GM18498 (cell line): ENCODE measurements at regions not wholly inside any gene's neighbourhood (a gene's known extent, or its start where the extent isn't known, plus 50 kb on each side); places are given as distances from the start of the nearest gene placed in this dataset.
"Not testable (repeated sequence)": the region's sequence is repeated elsewhere in the genome, so short reads cannot be mapped to it uniquely, and the experiment has no call there.

Experiments used
- ATAC-seq: cut with Tn5 transposase; IDR thresholded peaks from one replicate; pipeline ENCODE4 v1.9.1; 2021; ENCODE audit warnings: mild to moderate bottlenecking, moderate library complexity; ENCODE audit not compliant: unreplicated experiment

DNA sequence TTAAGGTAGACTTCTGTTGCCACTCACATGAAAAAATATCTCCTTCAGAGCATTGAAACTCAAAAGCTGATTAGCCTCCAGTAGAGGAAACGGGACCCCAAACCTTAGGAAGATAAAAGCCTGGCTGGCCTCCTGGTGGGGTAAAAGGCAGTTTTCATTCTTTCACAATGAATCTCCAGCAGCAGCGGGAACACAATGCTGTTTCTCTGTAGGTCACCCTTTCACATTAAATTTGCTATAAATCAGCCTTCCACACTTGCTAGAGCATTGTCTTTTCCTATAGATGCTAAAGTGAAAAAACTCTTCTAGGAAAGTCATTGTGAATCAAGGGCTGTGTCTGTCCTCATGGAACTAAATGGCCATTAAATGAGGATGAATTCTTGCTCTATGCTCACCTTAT, 207.3 kb upstream of the MAGEB2 start:
- no peak for ATAC-seq

DNA sequence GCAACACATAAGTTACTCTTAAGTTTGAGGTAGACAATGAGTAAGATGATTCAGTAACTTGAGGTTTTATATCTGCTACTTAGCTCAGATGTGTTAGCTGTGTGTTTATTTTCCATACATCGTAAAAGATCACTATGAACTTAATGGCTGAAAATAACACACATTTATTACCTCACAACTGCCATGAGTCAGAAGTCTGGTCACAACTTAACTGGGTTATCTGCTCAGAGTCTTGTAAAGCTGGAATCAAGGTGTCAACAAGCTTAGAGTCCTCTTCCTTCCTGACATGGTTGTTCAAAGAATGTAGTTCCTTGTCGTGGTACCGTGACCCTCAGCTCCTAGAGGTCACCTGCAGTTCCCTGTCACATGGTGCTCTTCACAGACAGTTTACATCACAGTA, 204.9 kb upstream of the MAGEB2 start:
- no peak for ATAC-seq

- ATAC-seq: no peak
Observed at GRCh38 chrX:30015440-30015839, 199.9 kb upstream of the MAGEB2 start.

- no peak for ATAC-seq
Observed at GRCh38 chrX:30027636-30028035, 187.7 kb upstream of the MAGEB2 start.

GRCh38 chrX:30036406-30036805, 179.0 kb upstream of the MAGEB2 start:
- ATAC-seq: not testable (repeated sequence)

DNA sequence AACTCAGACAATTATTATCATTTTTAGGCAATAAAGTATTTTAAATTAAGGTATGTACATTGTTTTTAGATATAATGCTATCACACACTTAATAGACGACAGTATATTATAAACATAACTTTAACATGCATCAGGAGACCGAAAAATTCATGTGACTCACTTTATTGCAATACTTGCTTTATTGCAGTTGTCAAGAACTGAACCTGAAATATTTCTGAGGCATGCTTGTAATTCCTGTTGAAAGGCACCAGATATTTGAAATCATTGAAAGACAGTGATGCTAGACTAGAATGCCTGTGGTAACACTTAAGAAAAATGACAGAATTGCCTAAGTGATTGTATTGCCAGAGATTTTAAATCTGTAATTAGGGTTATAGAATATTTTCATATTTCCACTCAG, 175.6 kb upstream of the MAGEB2 start:
- no peak for ATAC-seq

DNA sequence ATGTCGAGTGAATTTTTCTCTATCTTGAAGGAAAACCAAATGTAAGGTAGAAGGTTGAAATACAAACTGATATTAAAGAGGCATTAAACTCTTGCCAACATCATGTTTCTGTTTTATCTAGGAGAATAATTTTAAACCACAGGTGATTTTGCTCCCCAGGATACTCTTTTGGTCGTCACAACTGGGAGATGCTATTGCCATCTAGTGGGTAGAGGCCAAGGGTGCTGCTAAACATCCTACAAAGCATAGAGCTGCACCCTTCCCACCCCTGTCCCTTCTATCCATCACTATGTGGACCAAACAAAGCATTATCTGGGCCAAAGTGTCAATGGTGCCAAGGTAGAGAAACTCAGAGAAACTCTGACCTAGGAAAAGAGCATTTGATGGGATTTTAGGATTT, 154.6 kb upstream of the MAGEB2 start:
- no peak for ATAC-seq

DNA sequence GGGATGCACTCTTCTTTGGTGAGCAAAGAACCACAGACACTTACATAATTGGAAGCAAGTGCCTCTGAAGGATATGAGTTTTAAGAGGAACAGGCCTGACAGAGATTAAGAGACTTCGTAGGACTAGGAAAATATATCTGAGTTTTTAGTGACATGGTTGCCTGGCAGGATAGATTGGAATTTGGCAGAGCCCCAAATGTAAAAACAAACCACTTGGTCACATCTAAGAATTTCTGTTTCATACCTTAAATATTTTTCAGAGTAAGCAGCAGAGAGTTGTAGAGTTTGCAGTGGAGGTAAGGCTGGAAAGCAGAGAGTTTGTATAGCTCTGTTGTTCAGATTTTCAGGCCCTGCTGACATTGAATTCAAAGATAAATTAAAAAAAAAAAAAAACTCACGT, 150.1 kb upstream of the MAGEB2 start:
- ATAC-seq: no peak

- ATAC-seq: no peak
Observed at GRCh38 chrX:30067677-30068076, 147.7 kb upstream of the MAGEB2 start.

GRCh38 chrX:30085571-30085970, 129.8 kb upstream of the MAGEB2 start:
- ATAC-seq: no peak

GRCh38 chrX:30111431-30111830, 103.9 kb upstream of the MAGEB2 start:
- ATAC-seq: no peak

DNA sequence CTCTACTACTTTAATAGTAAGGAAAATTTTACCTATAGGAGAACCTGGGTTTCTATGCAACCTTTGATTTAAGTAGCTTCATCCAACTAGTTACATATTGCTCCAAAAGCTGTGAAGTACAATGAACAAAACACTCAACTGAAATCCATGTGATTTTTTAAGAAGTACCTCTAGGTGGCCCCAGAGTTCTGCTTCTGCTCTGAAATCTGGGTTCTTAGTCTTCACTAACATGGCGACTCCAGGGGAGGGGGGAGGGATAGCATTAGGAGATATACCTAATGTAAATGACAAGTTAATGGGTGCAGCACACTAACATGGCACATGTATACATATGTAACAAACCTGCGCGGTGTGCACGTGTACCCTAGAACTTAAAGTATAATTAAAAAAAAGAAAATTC, 73.4 kb upstream of the MAGEB2 start:
- peak; percentile 67 for ATAC-seq

- no peak for ATAC-seq
Observed at GRCh38 chrX:30144221-30144620, 71.1 kb upstream of the MAGEB2 start.

DNA sequence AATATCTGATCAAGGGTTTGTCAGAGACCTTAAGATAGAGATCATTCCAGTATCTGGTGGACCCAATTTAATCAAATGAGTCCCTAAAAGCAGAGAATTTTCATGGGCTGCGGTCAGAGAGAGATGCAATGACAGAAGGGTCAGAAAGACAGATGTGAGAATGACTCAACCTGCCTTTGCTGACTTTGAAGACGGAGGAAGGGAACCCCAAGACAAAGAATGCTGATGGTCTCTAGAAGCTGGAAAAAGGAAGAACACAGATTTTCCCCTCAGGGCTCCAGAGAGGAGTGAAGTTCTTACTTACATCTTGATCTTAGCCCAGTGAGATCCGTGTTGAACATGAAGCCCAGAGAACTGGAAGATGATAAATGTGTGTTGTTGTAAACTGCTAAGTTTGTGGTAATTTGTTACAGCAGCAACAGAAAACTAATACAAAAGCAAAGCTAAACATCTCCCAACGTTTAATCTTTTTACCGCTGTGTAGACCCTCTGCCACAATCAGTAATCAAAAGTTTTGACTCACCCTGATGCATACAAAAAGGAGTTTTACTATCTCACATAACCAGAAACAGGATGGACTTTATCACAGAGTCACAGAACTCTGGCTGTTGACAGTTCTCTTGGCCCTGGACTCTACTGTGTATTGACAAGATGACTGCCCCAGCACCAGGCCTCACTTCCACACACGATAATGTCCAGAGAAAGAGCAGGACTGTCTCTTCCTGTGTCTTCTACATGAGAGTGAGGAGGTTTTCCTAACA, 70.2 kb upstream of the MAGEB2 start:
- no peak for ATAC-seq

GRCh38 chrX:30147996-30148643, 67.2 kb upstream of the MAGEB2 start:
- ATAC-seq: no peak

DNA sequence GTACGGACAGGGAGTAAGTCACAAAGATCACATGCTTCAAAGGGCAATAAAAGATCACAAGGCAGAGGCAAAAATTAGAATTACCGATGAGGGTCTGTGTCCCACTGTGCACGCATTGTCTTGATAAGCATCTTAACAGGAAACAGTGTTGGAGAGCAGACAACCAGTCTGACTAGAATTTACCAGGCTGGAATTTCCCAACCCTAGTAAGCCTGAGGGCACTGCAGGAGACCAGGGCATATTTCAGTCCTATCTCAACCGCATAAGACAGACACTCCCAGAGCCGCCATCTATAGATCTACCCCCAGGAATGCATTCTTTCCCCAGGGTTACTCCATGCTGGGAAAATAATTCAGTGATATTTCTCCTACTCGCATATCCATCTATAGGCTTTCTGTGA, 66.2 kb upstream of the MAGEB2 start:
- not testable (repeated sequence) for ATAC-seq

- ATAC-seq: no peak
Observed at GRCh38 chrX:30150196-30150895, 65.0 kb upstream of the MAGEB2 start.

DNA sequence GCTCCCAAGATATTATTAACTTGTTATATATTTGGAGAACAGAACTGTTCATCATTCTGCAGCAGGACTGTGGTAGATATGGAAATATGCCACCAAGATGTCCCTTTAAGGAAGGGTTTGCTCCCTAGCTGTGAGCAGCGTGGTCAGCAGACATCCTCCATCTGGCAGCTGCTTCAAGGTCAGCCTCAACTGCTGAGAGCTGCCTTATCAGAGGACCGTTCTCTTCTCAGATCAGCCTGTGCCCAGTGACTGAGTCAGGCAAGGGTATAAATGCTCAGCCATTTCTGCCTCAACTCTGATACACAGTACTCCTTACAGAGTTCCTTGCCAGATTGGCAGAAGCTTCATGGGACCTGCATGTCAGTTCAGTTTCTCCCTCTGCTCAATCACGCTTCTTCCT, 63.4 kb upstream of the MAGEB2 start:
- no peak for ATAC-seq

GRCh38 chrX:30153175-30153880, 62.0 kb upstream of the MAGEB2 start:
- no peak for ATAC-seq

- no peak for ATAC-seq
Observed at GRCh38 chrX:30153881-30154260, 61.5 kb upstream of the MAGEB2 start.

DNA sequence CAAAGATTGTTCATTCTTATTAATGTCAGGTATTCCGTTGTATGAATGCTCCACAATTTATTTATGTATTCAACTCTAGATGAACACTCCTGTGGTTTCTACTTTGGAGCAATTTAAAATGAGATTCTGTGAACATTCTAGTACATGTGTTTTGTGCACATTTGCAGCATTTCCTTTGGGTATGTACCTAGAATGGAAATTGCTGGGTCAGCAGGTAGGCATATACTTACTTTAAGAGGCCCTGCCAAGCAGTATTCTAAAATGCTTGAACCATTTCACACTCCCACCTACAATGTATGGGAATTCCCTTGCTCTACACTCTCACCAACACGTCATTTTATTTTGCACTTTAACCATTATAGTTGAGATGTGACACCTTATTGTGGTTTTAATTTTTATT, 59.4 kb upstream of the MAGEB2 start:
- ATAC-seq: no peak
